ENCODE measurements at regions not wholly inside any gene's neighbourhood (a gene's known extent, or its start where the extent isn't known, plus 50 kb on each side); places are given as distances from the start of the nearest gene placed in this dataset.
A peak's percentile ranks its signal among the peaks of the same experiment; 100 is the strongest.

GRCh38 chr16:66001432-66001831, 365.1 kb upstream of the CDH5 start:
- no peak for DNase-seq

- DNase-seq = no peak
Measured at GRCh38 chr16:65998443-65998842, 368.0 kb upstream of the CDH5 start.

- peak; percentile 45 for DNase-seq
Measured at GRCh38 chr16:65994291-65994690, 372.2 kb upstream of the CDH5 start.

DNA sequence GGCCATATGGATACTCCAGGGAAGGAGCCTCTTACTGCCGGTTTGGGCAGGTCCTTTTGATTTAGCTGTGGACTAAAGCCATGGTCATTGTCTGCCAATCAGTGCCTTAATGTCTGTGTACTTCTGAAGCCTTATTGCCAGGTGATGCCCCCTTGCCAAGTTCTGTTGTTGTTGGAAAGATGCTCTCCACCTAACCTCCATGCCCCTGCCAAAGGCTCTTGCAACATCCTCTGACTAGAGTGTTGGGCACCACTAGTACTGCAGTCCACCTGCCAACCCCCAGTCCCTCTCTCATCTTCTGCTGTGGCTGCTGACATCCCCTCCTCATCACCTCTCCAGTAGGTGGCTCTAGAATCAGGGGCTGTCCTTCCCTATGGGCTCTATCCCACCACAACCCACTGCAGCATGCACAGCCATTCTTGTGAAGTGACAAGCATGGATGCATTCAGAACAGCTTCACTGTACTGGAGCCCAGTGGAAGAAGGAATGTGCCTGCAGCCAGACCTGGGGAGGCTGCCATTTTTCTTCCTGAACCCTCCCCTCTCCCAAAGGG, 375.3 kb upstream of the CDH5 start:
- DNase-seq = no peak

DNA sequence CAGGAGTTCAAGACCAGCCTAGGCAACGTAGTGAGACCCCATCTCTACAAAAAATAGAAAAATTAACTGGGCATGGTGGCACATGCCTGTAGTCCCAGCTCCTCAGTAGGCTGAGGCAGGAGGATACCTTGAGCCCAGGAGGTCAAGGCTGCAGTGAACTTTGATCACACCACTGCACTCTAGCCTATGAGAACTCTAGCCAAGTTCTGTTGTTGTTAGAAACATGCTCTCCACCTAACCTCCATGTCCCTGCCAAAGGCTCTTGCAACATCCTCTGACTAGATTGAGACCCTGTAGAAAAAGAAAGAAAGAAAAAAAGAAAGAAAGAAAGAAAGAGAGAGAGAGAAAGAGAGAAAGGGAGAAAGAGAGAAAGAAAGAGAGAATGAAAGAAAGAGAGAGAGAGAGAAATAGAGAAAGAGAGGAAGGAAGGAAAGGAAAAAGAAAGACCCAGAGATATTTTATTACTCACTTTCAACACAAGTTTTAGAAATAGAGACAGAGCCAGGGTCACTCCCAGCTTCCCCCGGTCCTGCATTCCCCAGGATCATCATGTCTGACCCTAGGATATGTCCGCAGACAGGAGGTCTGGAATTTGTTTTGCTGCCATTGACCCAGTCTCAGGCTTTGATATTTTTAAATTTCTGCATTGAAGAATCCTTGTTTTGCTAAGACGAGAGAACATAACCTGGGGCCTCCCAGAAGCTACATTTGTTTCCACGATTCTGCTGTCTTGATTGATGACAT, 376.5 kb upstream of the CDH5 start:
- DNase-seq = no peak

GRCh38 chr16:65988024-65988595, 378.4 kb upstream of the CDH5 start:
- DNase-seq = peak; percentile 28

DNA sequence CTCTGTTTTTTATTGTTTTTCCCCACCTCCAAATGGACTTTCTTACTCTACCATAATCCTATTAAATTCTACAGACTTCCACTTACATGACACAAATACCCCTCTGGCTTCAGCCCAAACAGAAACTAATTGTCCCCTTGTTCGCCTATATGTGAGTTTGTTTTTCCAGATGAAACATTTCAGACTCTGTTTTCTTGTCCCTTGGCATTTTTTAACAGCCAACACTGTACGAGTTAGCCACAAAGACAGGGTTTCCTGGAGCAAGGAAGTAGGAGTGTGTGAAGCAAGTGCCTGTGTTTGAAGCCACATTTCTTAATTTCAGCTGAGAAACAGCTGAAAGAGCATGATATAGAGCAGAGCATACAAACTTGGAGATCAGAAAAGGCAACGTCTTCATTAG, 382.2 kb upstream of the CDH5 start:
- DNase-seq = no peak

- peak; percentile 45 for DNase-seq
Measured at GRCh38 chr16:65981057-65981456, 385.4 kb upstream of the CDH5 start.

DNA sequence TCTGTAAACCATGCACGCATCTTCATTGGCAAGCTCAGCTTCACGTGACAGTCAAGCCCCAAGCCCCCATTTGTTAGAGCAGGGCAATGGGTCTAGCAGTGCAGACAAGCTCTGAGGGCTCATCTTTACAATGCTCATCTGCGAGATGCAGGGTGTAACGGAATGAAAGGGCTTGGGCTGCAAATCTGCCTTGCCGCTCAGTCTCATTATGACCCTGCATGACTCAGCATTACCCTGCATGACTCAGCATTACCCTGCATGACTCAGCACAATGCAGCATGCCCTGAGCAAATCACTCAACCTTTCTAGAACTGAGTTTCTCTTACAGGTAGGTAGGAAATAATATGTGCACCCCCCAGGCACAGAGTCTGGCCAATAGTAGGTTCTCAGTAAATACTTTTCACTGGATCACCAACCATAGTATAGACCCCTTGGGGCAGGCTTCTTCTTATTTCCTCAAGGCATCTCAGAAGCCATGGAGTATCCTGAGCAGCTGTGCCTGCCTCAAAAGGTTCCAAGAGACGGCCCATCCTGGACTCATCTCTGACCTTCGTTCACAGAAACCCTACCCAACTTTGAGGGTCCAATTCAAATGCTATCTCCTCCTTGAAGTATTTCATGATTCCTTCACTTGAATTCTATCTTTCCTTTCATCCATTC, 391.3 kb upstream of the CDH5 start:
- DNase-seq = no peak

DNA sequence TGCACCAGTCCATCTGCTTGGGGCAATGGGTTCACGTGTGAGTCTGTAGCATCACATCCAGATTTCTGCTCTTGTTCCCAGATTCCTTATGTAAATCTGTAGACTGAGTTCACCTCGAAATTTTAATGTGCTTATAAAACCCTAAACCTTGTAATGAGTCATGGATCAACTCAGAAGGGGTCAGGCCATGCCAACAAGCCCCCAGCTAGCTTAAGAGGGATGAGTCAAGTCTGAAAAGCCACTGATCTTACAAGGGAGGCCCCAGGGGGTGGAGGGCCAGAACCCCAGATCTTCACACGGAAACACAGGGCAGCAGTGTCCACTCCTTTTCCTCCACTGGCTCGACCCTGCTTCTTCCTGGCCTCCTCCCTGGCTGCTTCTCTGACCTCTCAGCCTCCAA, 399.1 kb upstream of the CDH5 start:
- no peak for DNase-seq

DNA sequence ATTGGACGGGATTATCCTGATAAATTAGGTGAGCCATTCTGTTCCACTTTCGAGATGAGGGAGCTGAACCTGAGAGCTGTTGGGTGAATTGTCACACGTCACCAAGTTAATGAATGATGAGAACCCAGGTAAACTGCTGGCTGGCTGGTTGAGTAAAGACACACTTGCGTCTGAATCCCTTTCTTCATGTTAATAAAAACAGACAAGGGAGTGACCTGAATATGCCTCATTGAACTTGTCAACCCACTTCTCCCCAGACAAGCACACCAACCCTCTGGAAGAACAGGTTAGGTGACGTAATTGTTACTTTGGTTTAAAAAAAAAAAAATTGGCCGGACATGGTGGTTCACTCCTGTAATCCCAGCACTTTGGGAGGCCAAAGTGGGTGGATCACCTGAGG, 400.9 kb upstream of the CDH5 start:
- DNase-seq = no peak

DNA sequence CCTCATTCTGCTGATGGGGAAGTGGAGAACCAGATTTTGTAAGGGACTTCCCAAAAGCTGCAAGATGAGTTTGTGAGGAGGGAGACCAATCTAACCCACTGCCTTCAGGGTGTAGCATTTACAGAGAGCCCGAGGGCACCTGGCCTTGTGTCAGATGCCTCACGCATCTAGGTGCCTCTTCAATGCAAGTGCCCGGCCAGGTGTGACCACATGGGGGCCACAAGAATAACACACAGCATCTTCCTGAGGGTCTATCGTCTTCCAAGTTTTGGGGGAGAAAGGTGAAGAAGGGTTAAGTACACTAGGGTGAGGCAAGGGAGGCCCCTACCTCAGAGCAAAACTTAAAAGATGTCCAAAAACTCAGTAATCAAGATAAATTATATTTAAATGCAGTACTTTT, 401.7 kb upstream of the CDH5 start:
- no peak for DNase-seq

DNA sequence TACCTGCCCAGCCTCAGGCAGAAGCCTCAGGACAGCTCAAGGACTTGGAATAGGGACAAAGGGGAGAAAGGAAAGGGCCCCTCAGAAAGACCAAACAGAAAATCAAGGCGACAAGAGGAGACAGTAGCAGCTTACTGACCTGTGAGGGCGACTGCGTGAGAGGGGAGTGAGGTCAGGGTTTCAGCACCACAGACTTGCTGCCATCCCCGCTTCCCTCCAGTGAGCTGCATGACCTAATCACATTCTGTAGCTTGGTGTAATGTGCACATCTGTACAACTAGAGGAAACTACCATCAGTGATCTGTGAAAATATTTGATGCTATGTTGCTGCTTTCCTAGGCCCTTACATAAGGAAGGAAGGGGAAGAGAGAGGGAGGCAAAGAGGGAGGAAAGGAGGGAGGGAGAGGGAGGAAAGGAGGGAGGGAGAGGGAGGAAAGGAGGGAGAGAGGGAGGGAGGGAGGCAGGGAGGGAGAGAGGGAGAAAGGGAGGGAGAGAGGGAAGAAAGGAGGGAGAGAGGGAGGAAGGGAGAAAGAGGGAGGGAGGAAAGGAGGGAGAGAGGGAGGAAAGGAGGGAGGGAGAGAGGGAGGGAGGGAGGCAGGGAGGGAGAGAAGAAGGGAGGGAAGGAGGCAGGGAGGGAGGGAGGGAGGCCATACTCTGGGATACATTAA, 404.9 kb upstream of the CDH5 start:
- no peak for DNase-seq

- no peak for DNase-seq
Measured at GRCh38 chr16:65959983-65960382, 406.5 kb upstream of the CDH5 start.

GRCh38 chr16:65958086-65958485, 408.4 kb upstream of the CDH5 start:
- no peak for DNase-seq

GRCh38 chr16:65956100-65956499, 410.4 kb upstream of the CDH5 start:
- no peak for DNase-seq

DNA sequence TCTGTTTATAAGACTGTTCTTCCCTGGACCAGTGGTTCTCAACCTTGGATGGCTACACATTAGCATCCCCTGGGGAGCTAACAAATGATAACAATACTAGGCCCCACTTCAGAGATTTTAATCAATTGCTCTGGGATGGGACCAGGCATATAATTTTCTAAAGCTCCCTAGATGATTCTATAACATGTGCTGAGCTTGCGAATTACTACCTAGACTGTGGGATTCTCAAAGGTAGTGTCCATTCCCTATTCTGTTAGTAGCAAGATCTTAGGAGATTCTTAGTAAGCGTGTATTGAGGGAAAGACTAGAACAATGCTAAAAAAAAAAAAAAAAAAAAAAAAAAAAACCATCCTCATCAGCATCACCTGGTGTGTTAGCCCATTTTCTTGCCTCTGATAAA, 412.0 kb upstream of the CDH5 start:
- DNase-seq = no peak

DNA sequence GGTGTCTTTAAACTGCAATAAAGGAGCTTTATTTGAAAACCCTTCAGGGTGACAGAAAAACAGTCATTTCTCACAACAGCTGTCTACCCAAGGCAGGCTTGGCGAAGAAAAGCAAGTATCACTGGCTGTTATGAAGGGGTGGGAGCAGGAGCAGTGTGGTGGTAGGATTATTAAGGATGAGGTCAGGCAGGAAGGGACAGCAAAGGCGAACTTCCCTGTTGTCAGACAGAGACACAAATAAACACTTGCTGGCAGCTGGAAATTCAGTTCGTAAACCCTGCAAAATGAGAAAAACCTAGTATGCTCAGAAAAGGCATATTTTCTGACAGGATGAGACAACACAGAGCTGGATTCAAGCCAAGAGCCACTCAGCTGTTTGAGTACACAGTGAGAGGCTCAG, 416.3 kb upstream of the CDH5 start:
- DNase-seq = no peak

DNA sequence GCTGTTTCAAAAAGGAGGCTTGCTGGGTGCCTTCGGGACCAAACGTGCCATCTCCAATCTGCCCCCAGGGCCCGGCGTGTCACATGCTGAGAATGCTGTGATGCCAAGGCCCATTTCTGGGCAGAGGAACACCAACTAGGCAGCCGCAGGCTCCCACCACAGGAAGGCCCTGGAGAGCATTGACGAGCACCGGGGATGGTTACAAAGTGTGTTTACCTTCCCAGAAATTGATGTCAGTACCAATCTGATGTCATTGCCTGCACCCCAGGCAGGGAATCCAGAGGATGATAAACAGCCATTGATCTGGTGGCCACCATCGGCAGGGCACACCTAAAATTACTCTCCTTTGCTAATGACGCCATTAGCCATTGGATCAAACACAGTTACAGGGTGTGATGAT, 418.1 kb upstream of the CDH5 start:
- DNase-seq = peak; percentile 81

DNA sequence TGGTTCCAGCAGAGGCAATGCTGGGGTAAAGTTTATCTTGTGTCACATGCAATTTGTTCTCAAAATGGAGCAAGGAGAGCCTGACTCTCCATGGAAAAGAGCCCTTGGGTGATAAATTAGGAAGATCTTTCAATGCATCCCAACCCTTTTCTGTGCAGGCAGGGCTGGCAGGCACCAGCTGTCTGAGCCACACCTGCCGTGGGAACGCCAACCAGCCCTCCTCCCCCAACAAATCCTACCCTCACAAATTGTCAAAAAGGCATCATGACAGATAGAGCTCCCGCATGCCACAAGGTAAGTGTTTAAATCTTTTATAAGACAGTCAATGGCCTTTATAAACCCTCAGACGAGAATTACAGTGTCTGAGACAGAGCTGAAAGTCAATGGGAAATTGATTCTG, 418.5 kb upstream of the CDH5 start:
- peak; percentile 71 for DNase-seq

- DNase-seq = no peak
Measured at GRCh38 chr16:65945493-65945892, 421.0 kb upstream of the CDH5 start.

GRCh38 chr16:65944361-65944760, 422.1 kb upstream of the CDH5 start:
- no peak for DNase-seq

- DNase-seq = no peak
Measured at GRCh38 chr16:65940711-65941110, 425.8 kb upstream of the CDH5 start.

DNA sequence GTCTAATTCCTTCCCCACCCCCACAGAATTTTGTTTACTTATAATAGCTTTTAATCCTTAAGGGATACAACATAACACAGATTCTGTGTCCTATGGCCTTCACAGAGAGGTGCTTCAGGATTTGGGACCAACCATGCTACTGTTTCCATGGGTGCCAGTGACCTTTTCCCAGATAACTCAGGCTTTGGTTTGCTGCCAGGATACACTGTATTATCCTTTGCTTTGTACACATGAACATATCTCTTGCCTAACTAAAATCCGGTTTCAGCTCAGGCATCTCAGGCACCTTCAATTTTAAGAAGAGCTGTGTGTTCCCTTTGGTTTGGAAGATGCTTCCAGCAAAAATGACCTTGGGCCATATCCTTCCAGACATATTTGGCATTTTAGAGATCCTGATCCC, 428.4 kb upstream of the CDH5 start:
- no peak for DNase-seq

All from NCI-H345 (cell line).